ENCODE measurements at regions not wholly inside any gene's neighbourhood (a gene's known extent, or its start where the extent isn't known, plus 50 kb on each side); places are given as distances from the start of the nearest gene placed in this dataset.

DNA sequence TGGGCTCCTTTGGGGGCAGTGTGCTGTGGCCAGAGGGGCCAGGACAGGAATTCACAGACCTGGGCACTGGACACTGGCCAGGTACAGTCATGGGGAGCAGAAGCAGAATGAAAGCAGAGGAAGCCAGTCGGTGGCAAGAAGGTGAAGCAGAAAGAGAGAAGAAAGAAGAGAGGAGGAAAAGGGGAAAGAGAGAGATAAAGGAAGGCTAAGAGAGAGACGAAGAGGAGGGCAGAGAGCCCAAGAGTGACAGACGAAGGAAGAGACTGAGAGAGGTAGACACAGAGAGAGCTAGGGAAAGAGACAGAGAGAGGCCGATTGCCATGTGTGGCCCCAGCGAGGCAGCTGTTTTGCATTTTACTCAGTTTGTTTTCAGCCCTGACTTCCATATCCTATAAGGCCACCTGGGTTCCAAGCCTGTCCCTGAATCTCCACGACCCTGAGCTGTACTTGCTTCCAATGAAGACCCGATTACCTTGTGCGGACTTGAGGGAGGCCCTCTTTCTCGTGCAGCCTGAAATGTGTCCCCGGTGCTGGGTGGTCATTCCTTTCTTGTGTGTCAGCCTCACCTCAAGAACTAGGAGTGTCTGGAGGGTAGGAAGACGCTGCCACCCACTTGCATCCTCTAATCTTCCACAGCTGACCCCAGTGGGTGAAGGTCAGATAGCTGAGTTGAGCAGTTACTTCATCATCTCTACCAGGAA lies 73.9 kb downstream of the LSM3 start:
- no peak for DNase-seq
- WGBS (ENCODE audit: insufficient coverage) = 79% methylated on average over 5 of the region's 11 CpGs
- H3K9me3 ChIP-seq (replicated peaks; ENCODE audit: control insufficient read depth, low read depth, low read length) = no peaks in the 10 kb centered on the region
- peaks cover 11% of the 10 kb centered on the region for H3K27me3 ChIP-seq (ENCODE audit: control insufficient read depth, insufficient read depth, low read length)
- H3K36me3 ChIP-seq (ENCODE audit: control insufficient read depth, insufficient read depth, low read length) = no peaks in the 10 kb centered on the region
- no peak overlapping the region for H3K4me3 ChIP-seq (ENCODE audit: low read length)
- peaks cover 9% of the 10 kb centered on the region for H3K4me1 ChIP-seq (ENCODE audit: control insufficient read depth, insufficient read depth, low read length)
- no peak overlapping the region for H3K27ac ChIP-seq (ENCODE audit: low read length)

DNA sequence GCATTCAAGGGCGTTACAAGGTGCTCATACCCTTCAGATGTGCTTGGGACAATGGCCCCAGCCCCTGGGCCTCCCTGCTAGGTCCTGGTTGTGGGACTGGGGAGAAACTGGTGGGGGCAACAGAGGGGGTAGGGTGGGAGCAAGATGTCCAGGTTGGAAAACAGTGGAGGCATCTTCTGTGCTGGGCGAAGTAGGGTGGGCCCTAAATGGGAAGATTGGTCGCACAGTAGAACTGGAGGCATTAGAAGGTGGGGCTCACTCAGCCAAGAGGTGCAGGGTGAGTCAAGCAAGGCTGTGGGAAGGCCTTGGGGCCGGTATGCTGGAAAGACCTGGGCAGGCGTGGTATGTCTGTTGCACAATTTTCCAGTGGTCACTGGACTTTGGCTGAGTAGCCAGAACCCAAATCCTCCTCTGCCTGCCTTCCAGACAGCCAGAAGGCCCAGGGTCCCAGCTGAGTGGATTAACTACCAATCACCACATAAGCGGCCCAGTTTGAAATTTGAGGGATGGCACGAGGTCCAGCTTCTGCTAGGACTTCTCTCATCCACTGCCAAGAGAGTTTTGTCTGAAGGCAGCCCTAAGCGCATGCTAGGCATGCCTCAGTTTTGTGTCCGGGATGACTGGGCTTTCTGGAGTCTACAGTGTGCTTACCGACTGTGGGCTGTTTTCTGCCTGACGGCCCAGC lies 74.5 kb downstream of the LSM3 start:
- H3K4me1 ChIP-seq (ENCODE audit: control insufficient read depth, insufficient read depth, low read length) = peaks cover 9% of the 10 kb centered on the region
- H3K27me3 ChIP-seq (ENCODE audit: control insufficient read depth, insufficient read depth, low read length) = peaks cover 11% of the 10 kb centered on the region
- no peaks in the 10 kb centered on the region for H3K9me3 ChIP-seq (replicated peaks; ENCODE audit: control insufficient read depth, low read depth, low read length)
- no peak overlapping the region for H3K27ac ChIP-seq (ENCODE audit: low read length)
- H3K4me3 ChIP-seq (ENCODE audit: low read length) = no peak overlapping the region
- no peak for DNase-seq
- WGBS (ENCODE audit: insufficient coverage) = 79% methylated on average over 9 of the region's 11 CpGs
- no peaks in the 10 kb centered on the region for H3K36me3 ChIP-seq (ENCODE audit: control insufficient read depth, insufficient read depth, low read length)

DNA sequence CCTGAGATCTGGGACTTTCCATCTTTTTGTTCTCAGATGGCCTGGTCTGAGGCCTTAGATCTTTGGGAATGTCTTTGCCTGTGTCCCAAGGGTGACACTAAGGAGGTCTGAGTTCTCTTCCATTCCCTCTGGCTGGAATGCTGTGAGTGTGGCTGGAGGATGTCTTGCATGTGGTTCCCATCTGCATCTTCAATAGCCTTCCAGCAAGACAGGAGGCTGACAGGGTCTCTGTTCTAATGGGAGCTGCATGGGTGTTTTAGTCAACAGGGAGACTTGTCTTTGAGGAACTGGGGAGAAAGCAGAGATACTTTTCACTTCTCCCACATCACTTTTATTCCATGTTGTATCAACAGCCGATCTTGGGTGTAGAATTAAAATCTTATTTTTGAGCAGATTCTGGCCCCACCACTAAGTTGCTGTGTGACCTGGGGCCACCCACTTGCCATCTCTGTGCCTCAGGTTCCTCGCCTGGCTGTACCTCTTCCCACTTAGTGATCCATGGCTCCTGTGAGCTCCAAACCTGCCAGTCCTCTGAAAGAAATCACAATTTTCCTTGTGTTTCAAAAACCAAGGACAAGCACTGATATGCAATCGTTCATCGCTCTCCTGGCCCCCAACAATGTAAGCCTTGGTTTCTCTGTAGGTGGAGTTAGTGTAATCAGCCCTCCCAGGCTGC lies 75.2 kb downstream of the LSM3 start:
- Histone ChIP-seq H3K27me3 (ENCODE audit: control insufficient read depth, insufficient read depth, low read length) (peaks cover 11% of the 10 kb centered on the region), H3K4me1 (ENCODE audit: control insufficient read depth, insufficient read depth, low read length) (peaks cover 7% of the 10 kb centered on the region), H3K27ac (ENCODE audit: low read length) (no peak overlapping the region), H3K36me3 (ENCODE audit: control insufficient read depth, insufficient read depth, low read length) (no peaks in the 10 kb centered on the region), H3K4me3 (ENCODE audit: low read length) (no peak overlapping the region), H3K9me3 (replicated peaks; ENCODE audit: control insufficient read depth, low read depth, low read length) (no peaks in the 10 kb centered on the region)
- DNase-seq = no peak
- WGBS (ENCODE audit: insufficient coverage) = 83% methylated on average over 1 of the region's 4 CpGs

DNA sequence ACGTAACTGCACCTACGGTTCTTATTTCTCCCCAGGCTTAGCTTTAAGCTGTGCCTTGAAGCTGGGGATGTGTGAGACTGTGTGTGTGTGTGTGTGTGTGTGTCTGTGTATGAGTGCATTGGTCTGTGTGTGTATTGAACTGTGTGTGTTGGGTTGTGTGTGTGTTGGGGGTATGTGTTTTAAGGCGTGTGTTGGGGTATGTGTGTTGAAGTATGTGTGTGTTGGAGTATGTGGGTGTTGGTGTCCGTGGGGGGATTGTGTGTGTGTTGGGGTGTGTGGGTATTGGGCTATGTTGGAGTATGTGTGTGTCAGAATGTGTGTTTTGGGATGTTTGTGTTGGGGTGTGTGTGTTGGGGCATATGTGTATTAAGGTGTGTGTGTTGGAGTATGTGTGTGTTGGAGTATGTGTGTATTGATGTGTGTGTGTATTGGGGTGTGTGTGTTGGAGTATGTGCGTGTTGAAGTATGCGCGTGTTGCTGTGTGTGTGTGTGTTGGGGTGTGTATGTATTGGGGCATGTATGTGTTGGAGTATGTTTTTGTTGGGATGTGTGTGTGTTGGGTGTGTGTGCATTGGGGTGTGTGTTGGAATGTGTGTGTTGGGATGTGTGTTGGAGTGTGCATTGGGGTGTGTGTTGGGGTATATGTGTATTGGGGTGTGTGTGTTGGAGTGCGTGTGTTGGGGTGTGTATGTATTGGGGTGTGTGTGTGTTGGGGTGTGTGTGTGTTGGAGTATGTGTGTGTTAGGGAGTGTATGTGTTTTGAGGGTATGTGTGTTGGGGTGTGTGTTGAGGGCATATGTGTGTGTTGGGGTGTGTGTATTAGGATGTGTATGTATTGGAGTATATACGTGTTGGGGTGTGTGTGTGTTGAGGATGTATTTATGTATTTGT lies 76.4 kb downstream of the LSM3 start:
- no peaks in the 10 kb centered on the region for H3K36me3 ChIP-seq (ENCODE audit: control insufficient read depth, insufficient read depth, low read length)
- no peaks in the 10 kb centered on the region for H3K9me3 ChIP-seq (replicated peaks; ENCODE audit: control insufficient read depth, low read depth, low read length)
- H3K27ac ChIP-seq (ENCODE audit: low read length) = no peak overlapping the region
- 85% methylated on average over 9 of the region's 9 CpGs for WGBS (ENCODE audit: insufficient coverage)
- no peak overlapping the region for H3K4me3 ChIP-seq (ENCODE audit: low read length)
- no peak for DNase-seq
- H3K27me3 ChIP-seq (ENCODE audit: control insufficient read depth, insufficient read depth, low read length) = peaks cover 11% of the 10 kb centered on the region
- H3K4me1 ChIP-seq (ENCODE audit: control insufficient read depth, insufficient read depth, low read length) = no peaks in the 10 kb centered on the region

DNA sequence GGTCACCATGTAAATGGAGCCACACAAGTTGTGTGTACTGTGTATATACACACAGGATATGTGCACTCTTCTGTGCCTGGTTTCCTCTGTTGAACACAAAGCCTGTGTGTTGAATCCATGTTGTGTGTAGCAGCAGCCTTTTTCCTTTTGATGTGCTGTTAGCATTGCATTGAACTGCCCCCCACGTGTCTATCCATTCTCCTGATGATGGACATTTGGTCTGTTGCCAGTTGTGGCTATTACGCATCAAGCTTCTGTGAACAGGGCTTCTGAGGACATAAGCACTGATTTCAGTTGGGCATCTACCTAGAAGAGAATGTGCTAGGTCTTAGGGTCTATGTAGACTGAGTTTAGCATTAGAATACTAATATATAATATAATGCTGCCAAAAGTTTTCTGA lies 77.4 kb downstream of the LSM3 start:
- H3K36me3 ChIP-seq (ENCODE audit: control insufficient read depth, insufficient read depth, low read length) = no peaks in the 10 kb centered on the region
- H3K9me3 ChIP-seq (replicated peaks; ENCODE audit: control insufficient read depth, low read depth, low read length) = no peaks in the 10 kb centered on the region
- peaks cover 16% of the 10 kb centered on the region for H3K27me3 ChIP-seq (ENCODE audit: control insufficient read depth, insufficient read depth, low read length)
- no peak overlapping the region for H3K4me3 ChIP-seq (ENCODE audit: low read length)
- no peak overlapping the region for H3K27ac ChIP-seq (ENCODE audit: low read length)
- no peaks in the 10 kb centered on the region for H3K4me1 ChIP-seq (ENCODE audit: control insufficient read depth, insufficient read depth, low read length)
- no peak for DNase-seq
- WGBS (ENCODE audit: insufficient coverage) = no CpG with 5 or more reads among the region's 2 CpGs

DNA sequence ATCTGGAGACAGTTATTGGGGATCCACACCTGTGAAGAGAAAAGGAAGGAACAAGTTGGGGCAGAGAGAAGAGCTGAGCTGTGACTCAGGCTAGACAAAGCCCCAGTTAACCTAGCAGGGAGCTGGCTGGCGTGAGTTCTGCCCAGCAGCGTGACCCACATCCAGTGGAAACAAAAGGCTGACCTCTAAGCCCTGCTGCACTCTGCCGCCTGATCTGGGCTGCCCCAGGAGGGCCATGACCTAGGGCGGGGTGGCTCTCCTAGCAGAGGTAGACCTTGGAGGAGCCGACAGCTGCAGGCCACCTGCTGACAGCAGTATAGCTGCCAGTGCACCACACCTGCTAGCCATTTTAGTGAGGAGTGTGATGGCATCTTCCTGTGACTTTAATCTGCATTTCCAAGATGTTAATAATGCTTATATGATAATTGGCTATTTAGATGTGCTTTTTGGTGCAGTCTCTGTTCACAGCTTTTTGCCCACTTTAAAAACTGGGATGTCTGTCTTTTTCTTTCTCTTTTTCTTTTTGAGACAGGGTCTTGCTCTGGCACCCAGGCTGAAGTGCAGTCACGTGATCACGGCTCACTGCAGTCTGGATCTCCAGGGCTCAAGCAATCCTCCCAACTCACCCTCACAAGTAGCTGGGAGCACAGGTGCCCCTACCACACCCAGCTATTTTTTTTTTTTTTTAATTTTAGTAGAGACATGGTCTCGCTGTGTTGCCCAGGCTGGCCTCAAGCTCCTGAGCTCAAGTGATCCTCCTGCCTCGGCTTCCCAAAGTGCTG lies 78.1 kb downstream of the LSM3 start:
- H3K36me3 ChIP-seq (ENCODE audit: control insufficient read depth, insufficient read depth, low read length) = no peaks in the 10 kb centered on the region
- 26% methylated on average over 7 of the region's 9 CpGs for WGBS (ENCODE audit: insufficient coverage)
- H3K4me1 ChIP-seq (ENCODE audit: control insufficient read depth, insufficient read depth, low read length) = no peaks in the 10 kb centered on the region
- no peak overlapping the region for H3K27ac ChIP-seq (ENCODE audit: low read length)
- H3K27me3 ChIP-seq (ENCODE audit: control insufficient read depth, insufficient read depth, low read length) = peaks cover 18% of the 10 kb centered on the region
- H3K4me3 ChIP-seq (ENCODE audit: low read length) = no peak overlapping the region
- DNase-seq = no peak
- no peaks in the 10 kb centered on the region for H3K9me3 ChIP-seq (replicated peaks; ENCODE audit: control insufficient read depth, low read depth, low read length)

DNA sequence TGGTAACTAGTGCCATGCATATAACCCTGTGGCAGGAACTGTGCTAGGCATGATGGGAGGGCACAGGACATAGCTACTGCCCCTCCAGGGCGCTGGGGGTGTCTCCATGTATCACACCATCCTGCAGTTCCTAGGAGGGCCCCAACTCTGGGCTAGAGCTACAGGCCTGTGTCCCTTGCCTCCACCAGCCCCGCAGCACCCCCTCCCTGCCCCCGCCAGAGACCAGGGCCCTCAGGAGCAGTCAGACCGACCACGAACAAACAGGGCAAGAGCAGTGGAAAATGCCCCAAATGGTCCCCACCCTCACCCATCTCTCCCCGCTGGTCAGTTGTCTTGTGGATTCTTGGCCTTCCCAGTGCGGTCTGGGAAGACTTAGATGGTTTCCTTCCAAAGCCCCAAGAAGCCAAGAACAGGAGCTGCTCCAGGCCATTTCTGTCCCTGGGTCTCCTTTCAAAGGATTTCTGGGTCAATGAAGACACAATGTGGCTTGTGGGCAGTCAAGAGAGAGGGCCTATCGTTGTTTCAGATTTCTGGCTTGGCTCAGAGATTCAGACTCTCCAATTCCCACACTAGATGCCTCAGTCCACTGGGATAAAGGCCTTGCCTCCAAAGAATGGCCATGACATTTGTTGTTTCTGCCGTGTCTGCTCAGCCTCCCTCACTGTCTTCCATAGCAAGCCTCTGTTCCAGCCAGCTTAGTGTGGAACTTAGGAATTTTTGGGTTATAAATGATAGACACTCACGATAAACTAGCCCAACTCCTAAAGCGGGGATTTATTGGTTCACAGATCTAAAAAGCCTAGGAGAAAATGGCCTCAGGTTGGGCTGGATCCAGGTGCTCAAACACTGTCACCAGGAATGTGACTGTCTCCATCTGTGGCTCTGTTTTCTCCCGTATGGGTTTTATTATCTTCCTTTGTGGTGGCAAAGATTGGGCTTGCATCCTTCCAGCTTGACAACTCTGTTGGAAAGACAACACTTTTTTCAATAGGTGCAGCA lies 80.6 kb downstream of the LSM3 start:
- 73% methylated on average over 5 of the region's 12 CpGs for WGBS (ENCODE audit: insufficient coverage)
- Histone ChIP-seq H3K27me3 (ENCODE audit: control insufficient read depth, insufficient read depth, low read length) (peaks cover 23% of the 10 kb centered on the region), H3K27ac (ENCODE audit: low read length) (no peak overlapping the region)

DNA sequence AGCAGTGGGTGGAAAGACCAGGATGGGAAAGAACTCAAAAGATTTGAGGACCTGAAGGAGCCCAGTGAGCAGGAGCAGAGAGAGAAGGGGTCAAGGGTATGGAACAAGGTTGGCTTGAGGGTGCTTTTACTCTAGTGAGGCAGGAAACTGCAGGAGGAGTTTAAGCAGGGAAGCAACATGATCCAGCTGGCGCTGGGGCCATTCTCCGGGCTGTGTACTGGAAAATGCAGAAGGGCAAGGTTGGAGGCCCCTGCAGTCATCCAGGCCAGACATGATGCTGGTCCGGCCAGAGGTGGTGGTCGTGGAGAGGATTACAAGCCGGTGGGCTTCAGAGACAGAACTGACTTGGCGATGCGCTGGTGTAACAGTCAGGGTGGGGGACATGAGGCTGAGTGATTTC lies 81.8 kb downstream of the LSM3 start:
- no peaks in the 10 kb centered on the region for H3K9me3 ChIP-seq (replicated peaks; ENCODE audit: control insufficient read depth, low read depth, low read length)
- no peaks in the 10 kb centered on the region for H3K36me3 ChIP-seq (ENCODE audit: control insufficient read depth, insufficient read depth, low read length)
- H3K4me1 ChIP-seq (ENCODE audit: control insufficient read depth, insufficient read depth, low read length) = peaks cover 3% of the 10 kb centered on the region
- no peak overlapping the region for H3K27ac ChIP-seq (ENCODE audit: low read length)
- no peak for DNase-seq
- peaks cover 34% of the 10 kb centered on the region for H3K27me3 ChIP-seq (ENCODE audit: control insufficient read depth, insufficient read depth, low read length)
- no peak overlapping the region for H3K4me3 ChIP-seq (ENCODE audit: low read length)
- 69% methylated on average over 7 of the region's 7 CpGs for WGBS (ENCODE audit: insufficient coverage)

More for the DNA sequence above, 80.6 kb downstream of the LSM3 start:
- Histone ChIP-seq H3K36me3 (ENCODE audit: control insufficient read depth, insufficient read depth, low read length) (no peaks in the 10 kb centered on the region), H3K9me3 (replicated peaks; ENCODE audit: control insufficient read depth, low read depth, low read length) (no peaks in the 10 kb centered on the region), H3K4me3 (ENCODE audit: low read length) (no peak overlapping the region), H3K4me1 (ENCODE audit: control insufficient read depth, insufficient read depth, low read length) (no peaks in the 10 kb centered on the region)
- DNase-seq = no peak
